CD1c-positive myeloid dendritic cell (primary cell): ENCODE measurements at regions not wholly inside any gene's neighbourhood (a gene's known extent, or its start where the extent isn't known, plus 50 kb on each side); places are given as distances from the start of the nearest gene placed in this dataset.
"Not testable (repeated sequence)": the region's sequence is repeated elsewhere in the genome, so short reads cannot be mapped to it uniquely, and the experiment has no call there.

Experiments
- DNase-seq: peaks from one replicate; pipeline ENCODE4 v3.0.0-alpha.2; 2016; ENCODE audit errors: extremely low spot score

DNA sequence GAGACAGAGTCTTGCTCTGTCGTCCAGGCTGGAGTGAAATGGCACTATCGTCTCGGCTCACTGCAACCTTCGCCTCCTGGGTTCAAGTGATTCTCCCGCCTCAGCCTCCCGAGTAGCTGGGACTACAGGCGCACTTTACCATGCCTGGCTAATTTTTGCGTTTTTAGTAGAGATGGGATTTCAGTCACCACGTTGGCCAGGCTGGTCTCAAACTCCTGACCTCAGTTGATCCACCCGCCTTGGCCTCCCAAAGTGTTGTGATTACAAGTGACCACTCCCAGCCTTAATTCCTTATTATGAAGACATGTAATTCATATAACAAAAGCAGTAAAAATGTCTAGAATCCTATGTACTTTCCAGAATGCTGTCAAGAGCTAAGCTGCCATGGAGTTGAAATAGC, 434.5 kb upstream of the ZNG1F start:
- not testable (repeated sequence) for DNase-seq

DNA sequence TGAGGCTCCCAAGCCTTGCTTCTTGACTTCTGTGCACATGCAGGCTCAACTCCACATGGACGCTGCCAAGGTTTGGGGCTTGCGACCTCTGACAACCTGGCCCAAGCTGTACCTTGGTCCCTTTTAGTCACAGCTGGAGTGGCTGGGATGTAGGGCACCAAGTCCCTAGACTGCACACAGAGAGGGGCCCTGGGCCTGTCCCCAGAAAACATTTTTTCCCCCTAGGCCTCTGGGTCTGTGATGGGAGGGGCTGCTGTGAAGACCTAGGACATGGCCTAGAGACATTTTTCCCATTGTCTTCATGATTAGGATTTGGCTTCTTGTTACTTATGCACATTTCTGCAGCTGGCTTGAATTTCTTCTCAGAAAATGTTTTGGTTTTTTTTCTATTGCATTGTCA, 430.1 kb upstream of the ZNG1F start:
- not testable (repeated sequence) for DNase-seq

DNA sequence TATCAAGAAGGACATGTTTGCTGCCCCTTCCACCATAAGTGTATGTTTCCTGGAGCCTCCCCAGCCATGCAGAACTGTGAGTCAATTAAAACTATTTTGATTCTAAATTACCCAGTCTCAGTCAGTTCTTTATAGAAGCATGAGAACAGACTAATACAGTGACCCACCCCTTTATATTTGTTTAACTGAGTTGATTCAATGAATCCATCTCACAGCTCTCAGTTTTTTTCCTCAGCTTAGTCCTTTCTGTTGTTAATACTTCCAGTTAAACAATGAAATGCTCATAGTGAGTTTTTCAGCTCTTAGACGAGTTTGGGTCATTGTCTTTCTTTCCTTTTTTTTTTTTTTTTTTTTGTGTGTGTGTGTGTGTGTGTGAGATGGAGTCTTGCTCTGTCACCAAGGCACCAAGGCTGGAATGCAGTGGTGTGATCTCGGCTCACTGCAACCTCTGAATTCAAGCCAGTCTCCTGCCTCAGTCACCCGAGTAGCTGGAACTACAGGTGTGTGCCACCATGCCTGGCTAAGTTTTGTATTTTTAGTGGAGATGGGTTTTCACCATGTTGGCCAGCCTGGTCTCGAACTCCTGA, 417.9 kb upstream of the ZNG1F start:
- not testable (repeated sequence) for DNase-seq

DNA sequence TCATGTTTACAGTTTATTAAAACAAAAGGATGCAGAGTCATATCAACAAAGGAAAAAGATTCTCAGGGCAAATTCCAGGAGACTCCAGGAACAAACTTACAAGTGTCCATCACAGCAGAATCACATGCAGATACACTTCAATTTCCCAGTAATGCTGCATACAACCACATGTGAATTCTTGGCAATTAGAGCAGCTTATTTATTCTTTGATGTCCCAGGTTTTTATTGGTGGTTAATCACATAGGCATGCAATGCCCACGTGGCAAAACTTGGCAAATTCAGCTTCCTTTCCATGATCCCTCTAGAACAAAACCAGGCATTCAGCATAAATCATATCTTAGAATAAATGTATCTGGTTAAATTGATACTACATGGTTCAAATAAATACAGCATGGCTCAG, 376.5 kb upstream of the ZNG1F start:
- DNase-seq: not testable (repeated sequence)
